Fibroblast of lung (primary cell): ENCODE measurements at regions not wholly inside any gene's neighbourhood (a gene's known extent, or its start where the extent isn't known, plus 50 kb on each side); places are given as distances from the start of the nearest gene placed in this dataset.

Experiments
- CTCF ChIP-seq, 2 donors: IDR thresholded peaks in 1 of 2; conservative IDR thresholded peaks in 1 of 2; 1 replicate in 1 of 2; 2 replicates in 1 of 2; pipeline ENCODE4 v1.5.1; 2011 to 2012; ENCODE audit warnings: low read length in 2 of 2, control low read depth in 1 of 2, inconsistent platforms in 1 of 2, low read depth in 1 of 2, mild to moderate bottlenecking in 1 of 2
- EZH2 ChIP-seq: IDR thresholded peaks from 2 replicates; pipeline ENCODE4 v1.5.1; 2012; ENCODE audit warnings: low read length, control low read depth, mild to moderate bottlenecking; ENCODE audit errors: missing control alignments

- TF ChIP-seq EZH2, result no peak
- TF ChIP-seq CTCF (conservative IDR thresholded peaks at IDR 0.05 in 1 of 2, IDR thresholded peaks at IDR 0.05 in 1 of 2; ENCODE audit: low read depth in 1 of 2, low read length in 2 of 2), result no peak
Observed at GRCh38 chr4:134365852-134366251, 164.3 kb upstream of the PABPC4L start.
